ENCODE measurements at regions not wholly inside any gene's neighbourhood (a gene's known extent, or its start where the extent isn't known, plus 50 kb on each side); places are given as distances from the start of the nearest gene placed in this dataset.

DNA sequence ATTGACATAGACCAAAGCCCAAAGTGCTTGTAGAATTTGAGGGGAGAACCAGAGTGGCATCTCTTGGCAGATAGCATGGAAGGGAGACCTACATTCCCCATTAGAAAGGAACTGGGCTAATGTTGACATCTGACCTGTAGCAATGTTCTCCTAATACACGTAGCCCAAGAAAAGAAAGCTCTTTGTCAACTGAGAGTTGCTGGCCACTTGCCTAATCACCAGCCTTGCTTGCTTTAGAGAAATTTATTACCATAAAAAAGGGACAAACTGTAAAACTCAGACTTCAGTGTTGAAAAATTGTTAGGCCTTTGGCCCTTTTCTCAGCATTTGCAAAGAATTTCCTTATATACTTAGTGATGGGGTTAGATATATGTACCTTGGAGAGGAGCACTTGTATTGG is 777.5 kb downstream of the MAFB start:
- DNase-seq (ENCODE audit: low spot score), result no peak

DNA sequence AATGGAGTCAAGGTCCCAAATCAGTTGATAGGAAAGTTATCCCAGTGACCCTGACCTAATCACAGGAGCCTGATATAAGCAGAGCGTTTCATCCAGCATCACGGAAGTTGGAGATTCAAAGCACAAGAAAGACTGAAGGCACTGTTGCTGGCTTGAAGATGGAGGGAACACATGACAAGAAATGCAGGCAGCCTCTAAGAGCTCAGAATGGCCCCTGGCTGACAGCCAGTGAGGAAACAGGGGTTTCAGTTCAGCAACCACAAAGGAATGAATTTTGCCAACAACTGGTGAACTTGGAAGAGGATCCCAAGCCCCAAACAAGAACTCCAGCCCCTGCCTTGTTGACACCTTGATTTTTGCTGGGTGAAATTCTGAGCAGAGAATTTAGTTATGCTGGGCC is 778.5 kb downstream of the MAFB start:
- no peak for DNase-seq (ENCODE audit: low spot score)

DNA sequence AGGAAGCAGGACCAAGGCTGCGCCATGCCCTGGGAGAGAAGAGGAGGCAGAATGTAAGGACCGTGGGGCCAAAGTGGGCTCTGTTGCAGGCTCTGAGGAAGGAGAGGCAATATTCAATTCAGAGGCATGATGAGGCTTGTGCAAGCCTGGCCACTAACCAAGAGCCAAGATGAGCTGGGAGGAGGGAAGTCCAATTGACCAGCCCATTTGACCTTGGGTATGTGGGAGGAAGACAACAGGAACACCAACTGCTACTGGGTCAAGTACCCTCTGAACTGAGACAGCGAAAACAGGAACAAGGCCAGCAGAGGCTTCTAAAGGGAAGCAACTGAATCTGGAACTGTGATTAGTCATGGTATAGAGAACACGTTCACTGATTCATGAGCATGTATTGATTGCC is 779.6 kb downstream of the MAFB start:
- DNase-seq (ENCODE audit: low spot score), result no peak

DNA sequence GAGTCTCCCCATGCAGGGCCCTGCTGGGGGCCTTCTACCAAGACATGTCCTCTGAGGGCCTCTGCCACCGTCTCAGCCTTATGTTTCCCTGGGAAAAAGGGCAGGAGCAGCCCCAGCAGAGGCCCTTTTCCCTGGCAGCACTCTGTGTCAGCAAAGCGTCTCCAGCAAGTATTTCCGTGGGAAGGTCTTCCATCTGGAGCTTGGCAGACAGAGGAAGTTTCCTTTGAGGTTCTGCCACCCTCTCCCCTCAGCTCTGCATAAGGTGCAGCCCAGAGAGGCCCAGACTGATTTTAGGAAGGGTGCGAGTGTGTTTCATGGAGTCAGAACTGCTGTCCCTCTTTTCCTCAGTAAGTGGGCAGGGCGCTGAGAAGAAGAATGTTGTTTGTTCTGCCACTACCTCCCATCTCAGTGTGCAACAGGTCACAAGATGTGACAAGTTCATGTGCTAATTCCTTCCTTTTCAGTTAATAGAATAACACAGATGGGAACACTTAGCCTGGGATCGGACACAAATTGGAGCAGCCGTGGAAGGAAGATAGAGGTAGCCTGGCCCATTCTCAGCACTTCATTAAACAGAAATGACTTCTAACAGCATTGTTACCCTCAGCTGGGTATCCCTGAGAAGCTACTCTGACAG is 784.4 kb downstream of the MAFB start:
- DNase-seq (ENCODE audit: low spot score), result no peak

DNA sequence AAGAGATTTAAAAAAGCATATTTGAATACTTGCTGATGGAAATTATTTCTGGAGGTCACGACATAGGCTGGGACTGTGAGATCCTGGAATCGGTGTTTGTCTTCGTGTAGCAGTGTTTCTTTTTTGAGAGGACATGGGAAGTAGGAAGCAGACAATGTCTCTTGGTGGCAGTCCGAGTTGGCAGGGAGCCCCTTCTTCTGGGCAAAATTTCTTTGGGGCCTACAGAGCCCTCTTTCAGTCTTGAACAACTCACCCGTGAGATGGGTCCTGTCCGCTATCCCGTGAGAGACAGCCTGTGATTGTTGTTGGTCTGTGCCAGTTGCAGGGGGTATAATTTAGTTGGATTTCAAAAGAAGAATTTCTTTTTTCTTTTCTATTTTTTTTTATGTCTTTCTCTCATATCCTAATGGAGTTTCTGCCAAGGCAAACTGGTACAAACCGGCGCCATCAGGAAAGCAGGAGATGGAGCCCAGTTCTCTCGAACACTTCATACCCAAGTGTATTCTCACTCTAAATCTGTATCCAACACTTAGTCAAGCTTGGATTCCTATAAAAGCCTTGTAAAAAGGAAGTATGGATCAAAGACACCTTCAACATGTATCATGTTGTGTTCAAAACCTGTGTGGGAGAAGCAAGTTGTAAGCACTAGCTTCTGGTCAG is 785.1 kb downstream of the MAFB start:
- no peak for DNase-seq (ENCODE audit: low spot score)

DNA sequence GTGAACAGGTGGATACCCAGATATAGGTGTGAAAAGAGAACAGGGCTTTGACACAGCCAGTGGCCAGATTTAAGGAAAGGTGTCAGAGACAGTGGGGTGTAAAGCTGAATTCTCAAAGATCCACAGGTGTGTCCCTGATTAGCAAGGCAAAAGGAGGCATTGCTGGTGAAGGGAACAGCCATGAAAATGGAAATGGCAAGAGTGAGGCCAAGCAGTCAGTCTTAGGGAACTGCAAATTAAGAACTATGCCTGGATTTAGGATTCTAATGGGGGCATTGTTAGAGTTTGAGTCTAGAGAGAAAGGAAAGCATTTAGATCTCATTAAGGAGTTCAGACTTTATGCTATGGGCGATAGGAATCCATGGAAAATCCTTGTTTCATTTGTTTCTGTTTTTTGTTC is 789.2 kb downstream of the MAFB start:
- DNase-seq (ENCODE audit: low spot score), result no peak

DNA sequence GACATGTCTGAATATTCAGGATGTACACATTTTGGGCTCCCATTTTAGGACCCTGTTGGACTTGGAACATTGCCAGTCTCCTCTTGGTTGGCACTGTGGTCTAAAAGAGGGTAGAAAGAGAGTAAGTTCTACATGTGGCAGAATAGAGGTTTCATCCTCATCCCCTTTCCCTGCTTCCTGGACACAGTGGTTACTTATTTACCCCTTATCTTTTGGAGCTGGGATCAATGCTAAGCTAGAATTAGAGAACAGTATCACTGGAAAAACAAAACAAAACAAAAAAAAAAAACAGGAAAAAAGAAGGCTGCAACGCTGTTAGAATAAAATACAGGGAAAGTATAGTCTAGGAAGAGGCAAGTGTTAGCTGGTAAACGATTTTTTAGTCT is 790.6 kb downstream of the MAFB start:
- DNase-seq (ENCODE audit: low spot score), result no peak

DNA sequence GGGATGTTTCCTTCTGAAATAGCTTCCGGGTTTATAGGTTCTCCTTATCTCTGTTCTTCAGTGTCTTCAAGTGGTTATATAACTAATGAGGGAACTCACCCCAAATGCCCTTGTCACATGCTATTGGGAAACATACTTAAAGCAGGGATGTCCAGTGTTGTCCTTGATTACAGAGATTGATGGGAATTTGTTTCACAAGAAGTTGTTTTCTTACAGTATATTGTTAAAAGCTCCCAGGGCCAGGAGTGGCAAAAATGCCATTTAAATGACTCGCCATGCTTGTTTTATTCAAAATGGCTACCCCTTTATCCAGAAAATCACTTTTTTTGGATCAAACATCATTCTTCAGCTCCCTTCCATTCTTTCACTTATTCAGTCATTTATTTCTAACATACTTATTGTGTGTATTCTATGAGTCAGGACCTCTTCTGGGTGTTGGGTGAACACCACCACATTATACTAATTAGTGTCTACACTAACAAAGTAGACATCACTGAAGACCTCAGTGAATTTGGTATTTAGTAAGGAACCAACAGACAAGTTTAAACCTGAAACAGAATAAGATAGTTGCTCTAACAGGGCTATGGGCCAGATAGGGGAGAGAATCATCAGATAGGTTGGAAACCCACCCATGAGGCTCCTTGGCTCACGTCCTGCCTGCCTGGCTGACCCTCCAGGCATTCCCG is 791.1 kb downstream of the MAFB start:
- DNase-seq (ENCODE audit: low spot score), result no peak

DNA sequence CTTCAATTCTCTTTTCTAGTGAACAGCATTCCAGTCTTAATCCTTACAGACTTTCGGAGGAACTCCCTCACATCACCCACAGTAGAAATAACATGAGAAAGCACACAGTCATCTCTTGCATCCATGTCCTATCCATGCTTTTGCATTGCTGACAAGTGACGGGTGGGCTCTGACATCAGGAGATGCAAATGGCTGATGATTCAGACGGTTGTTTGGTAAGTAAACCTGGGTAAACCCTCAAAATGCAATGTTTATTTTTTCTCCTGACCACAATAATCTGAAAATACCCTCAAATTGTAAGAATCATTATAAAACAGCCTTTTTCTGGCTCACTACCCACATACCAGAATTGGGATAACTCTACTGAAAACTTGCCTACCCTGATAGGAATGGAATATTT is 792.0 kb downstream of the MAFB start:
- peak; percentile 19 for DNase-seq (ENCODE audit: low spot score)

DNA sequence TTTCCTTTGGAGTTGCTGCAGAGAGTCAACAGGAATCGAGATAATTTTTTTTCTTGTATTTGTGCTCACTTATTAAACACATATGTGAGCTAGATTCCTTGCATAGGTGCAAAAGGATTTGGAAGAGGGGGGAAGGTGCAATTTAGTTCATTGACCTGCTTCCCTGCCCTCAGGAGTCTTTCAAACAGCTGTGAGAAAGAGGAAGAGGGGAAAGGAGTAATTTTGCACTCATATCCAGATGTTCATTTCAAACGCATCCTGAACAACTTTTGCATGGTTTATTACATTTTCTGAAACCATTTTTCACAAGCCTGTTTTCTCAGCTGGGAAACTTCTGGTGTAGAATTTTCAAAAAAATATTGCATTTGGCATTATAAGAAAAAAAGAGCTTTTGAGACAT is 795.0 kb downstream of the MAFB start:
- no peak for DNase-seq (ENCODE audit: low spot score)

DNA sequence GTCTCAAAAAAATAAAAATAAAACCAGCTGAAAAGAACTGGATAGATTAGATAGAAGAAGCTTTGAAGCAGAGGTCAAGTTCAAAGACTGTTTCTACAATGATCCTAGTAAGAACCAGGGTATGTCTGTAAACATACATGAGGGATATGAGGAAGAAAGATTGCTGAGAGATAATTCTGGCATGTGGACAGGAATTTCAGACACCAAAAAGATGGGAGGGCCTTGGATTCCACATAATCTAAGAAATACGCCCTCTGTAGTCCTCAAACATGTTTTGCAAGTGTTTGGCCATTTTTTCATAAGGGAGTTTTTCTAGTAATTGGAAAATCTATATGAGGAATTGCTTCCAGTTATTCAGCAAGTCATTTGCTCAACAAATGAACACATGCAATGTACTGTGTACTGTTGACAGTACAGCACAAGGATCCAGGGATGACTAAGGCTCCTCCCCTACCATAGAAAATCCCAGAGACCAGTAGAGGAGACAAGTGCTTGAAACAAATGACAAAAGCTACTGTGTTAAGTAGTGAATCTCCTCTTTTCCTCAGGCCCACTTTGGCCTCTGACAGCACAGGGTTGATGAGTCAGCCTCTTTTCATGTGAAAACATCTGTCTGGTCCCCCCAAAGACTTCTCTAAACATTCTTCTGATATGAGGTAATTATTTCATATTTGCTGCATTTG is 795.9 kb downstream of the MAFB start:
- DNase-seq (ENCODE audit: low spot score), result no peak

DNA sequence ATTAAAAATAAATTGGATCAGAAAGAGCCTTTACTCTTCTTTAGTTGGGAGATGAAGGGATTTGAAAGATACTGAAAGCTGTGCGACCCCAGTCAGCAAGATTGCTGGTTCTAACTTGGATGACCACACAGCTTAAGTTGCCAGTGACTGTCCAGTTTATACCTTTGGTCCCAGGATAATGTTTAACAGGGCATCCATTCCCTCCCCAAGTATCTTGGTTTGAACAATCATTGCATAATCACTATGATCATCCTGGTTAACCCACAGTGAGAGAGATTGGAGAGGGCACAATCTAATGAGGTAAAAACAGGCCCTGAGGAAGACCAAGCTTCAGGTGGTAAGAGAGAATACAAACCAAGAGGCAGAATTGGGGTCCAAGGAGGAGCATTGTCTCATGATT is 798.3 kb downstream of the MAFB start:
- no peak for DNase-seq (ENCODE audit: low spot score)

DNA sequence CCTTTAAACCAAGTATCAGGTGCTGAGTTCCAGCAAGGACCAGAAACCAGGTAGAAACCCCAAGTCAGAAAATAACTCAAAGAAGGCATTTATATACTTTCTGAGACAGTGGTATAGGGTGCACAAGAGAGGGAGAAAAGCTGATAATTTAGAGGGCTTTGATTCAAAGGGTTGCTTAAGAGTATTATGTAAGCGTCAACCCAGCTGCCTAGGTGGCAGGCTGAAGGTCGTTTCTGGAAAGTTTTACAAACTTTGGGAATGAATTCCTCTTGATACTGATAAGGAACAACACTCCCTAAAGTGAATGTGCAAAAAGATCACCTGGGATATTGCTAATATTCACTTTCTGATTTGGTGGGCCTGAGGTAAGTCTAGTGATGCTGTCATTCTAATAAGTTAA is 800.7 kb downstream of the MAFB start:
- DNase-seq (ENCODE audit: low spot score), result no peak

DNA sequence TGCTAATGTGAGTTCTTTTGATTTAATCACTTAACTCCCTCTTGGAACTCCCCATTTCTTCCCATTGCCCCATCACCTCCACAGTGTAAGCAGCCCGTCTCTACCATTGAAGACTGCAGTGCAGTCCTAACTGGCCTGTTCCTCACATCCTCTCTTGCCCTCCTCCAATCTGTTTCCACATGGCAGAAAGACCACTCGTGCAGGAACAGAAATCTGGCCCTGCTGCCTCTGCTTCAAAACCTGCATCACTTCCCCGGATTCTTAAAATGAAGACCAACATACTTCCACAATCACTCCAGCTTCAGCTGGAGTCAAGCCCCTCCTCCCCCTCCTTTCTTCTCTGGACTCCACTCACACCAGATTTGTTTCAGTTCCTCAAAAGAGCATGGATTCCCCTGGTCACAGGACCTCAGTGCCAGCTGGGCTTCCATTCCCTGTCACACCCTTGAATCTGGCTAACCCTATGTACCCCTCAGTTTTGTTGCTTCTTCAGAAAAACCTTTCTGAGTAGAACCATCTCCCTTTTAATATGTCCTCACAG is 802.3 kb downstream of the MAFB start:
- no peak for DNase-seq (ENCODE audit: low spot score)

DNA sequence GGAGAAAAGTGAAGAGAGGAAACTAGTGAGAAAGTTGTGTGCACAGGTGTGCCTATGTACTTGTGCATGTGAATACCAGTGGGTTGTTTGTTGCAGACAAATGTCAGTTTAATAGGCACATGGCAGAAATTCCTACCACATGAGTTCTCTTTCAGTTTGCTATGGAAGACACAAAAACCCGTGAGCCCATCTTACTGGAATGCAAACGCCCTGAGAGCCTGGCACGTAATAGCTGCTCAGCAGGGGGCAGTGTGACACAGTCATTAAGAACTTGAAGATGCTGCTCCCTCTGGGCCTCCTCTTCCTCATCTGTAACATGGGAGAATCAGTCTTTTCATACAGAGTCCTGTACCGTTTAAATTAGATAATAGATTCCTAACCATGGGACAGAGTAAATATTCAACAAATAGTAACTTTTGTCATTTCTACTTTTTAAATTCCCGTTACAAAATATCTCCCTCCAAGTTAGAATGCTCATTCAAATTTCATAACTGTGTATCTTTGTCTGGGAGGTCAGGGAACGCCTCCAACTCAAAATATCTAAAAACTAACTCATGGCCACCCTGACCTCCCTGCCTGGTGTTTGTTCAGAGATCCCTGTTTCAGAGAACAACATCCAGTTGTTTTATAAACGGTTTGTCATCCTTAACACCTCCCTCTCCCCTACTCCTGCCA is 802.9 kb downstream of the MAFB start:
- peak; percentile 3 for DNase-seq (ENCODE audit: low spot score)

DNA sequence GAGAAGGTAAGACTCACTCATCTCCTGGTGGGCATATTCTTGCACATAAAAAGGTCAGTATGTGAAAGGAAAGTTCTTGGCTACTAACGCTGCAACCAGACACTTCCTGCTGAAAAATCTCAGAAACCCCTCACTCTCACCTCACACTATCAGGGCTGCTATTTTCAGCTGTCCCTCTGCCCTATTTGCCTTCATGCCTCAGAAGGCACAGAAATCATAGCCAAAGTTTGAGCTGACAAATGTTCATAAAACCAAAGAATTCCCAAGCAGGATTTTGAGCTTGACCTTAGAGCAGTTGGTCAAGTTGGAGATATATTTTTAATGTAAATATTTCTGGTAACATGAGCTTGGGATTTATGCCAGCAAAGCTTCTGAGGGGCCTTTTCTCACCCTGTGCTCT is 806.2 kb downstream of the MAFB start:
- no peak for DNase-seq (ENCODE audit: low spot score)

DNA sequence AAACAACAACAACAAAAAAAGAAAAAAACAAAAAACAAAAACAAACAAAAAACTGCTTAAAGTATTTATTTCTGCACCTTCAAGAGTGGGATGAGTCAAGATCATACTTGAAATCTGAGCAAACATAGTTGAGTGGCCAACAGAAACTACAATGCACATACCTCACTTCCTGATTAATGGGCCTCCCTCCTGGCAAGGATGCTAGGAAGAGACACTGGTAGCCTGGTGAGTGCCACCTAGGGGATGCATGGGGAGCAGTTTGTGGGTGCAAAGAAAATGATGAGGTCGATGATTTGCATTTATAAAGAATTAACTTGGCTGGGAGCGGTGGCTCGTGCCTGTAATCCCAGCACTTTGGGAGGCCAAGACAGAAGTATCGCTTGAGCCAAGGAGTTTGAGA is 808.1 kb downstream of the MAFB start:
- no peak for DNase-seq (ENCODE audit: low spot score)

DNA sequence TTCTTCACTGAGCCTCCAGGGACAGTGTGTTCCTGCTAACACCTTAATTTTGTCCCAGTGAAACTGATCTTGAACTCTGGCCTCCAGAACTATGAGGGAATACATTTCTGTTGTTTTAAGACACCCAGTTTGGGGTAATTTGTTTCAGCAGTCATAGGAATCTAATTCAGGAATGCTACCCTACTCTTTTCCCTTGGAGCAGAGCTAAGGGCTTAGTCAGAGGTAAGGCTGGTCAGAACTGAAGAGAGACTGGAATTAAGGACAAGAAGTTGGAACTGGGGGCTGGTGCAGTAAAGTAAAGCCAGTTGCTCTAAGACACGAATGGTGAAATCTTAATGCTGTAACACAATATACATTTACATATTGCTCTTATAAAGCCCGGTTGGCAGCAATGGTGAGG is 809.7 kb downstream of the MAFB start:
- DNase-seq (ENCODE audit: low spot score), result no peak

DNA sequence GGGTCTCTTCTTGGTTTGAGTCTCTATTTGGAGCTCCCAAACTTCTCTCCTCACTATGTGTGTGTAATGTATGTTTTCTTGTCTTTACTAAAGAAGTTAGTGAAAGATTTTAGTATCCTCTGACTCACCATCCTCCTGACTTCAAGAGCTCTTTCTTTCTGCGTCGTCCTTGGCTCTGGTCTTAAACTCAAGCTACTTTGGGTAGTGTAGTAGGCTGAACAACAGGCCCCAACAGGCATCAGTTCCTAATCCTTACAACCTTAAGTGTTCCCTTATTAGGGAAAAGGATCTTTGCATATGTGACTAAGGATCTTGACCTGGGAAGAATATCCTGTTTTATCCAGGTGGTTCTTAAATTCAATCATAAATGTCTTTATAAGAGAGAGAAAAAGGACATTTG is 810.2 kb downstream of the MAFB start:
- DNase-seq (ENCODE audit: low spot score), result no peak

DNA sequence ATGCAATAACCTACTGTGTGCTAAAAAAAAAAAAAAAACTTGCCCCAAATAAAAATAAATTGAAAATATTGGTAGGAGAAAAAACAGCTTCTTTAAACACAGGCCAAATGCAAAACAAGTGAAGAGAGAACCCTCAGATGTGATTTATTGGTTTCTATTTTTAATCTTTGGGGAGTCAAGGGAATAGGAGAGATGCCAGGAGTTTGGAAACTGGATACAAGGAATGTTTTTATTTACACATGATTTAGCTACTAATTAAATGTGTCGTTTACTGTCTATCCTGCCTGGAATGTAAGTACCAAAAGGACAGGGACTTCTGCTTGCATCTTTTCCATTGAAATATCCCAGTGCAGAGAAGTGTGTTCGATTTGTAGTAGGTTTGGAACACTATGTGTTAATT is 810.7 kb downstream of the MAFB start:
- no peak for DNase-seq (ENCODE audit: low spot score)

DNA sequence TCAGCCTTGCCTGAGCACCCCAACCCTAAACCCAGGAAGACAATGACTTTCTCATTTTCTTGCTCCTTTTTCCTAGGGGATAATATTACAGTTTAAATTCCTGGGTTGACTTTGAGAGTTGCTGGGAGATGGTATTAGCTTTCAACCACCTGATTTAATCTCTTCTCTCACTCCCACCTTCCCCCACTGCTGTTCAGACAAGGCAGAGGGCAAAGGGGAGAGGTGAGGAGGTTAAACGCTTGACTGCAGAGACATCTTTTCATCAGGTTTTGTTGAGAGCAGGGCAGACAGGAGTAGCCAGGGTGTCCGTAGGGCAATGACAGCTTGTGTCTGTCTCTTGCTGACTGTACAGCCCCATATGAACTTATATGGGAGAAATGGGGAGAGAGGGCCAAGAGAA is 811.2 kb downstream of the MAFB start:
- no peak for DNase-seq (ENCODE audit: low spot score)

DNA sequence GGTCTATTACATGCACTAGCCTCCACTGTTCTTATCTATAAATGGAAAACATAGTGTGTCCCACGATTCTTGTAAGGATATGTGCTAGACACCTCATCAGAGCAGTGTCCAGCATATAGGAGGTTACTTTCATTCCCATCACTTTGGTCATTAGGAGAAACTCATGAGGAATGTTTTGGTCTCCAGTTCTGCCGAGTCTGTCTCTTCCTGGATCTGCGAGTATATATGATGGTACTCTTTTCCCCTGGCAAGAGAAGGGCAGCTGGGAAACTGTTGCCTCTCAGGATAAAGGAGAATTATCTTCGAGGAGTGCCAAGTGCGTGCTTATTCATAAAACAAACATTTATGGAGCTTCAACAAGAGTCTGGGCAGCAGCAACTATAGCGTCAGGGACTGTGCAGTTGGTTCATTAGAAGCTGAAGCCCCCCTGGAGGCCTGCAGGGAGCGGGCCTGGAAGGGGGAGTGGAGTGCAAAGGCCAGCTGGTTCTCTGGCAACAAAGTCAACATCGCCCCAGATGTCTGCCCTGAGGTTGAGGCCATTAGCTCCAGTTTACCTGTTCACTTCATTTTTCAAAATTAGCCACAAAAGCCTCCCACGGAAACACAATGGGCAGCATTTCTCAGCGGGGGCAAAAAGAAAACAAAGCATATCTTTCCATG is 811.9 kb downstream of the MAFB start:
- DNase-seq (ENCODE audit: low spot score), result no peak

All from H4 (cell line).